Activated B cell treated with CpG ODN at 0.5 μM for 24 hours (primary cell): ENCODE measurements at regions not wholly inside any gene's neighbourhood (a gene's known extent, or its start where the extent isn't known, plus 50 kb on each side); places are given as distances from the start of the nearest gene placed in this dataset.

Source experiments
- ATAC-seq: fragments of 200-7000 bp; cut with Tn5 transposase; one replicate; pipeline ENCODE4 v1.10.0; 2021; ENCODE audit warnings: low read depth, mild to moderate bottlenecking, moderate library complexity
- CTCF ChIA-PET: fragments of 350-600 bp; sonication (Branson Sonifier 250); formaldehyde crosslinking; loops from one replicate; lab custom pipeline; 2021; ENCODE audit warnings: antibody characterized with exemption; lab: Charles Lee
- POLR2A ChIA-PET: fragments of 350-600 bp; sonication (Branson Sonifier 250); formaldehyde crosslinking; loops from one replicate; lab custom pipeline; 2021; ENCODE audit warnings: antibody characterized with exemption; lab: Charles Lee
- DNase-seq: peaks from one replicate; pipeline ENCODE4 v3.0.0; 2022
- H3K27ac Mint-ChIP-seq: one replicate; pipeline ENCODE4 v1.8.0; 2020; ENCODE audit warnings: mixed read lengths
- H3K27me3 Mint-ChIP-seq: one replicate; pipeline ENCODE4 v1.8.0; 2021; ENCODE audit warnings: mixed read lengths
- H3K36me3 Mint-ChIP-seq: one replicate; pipeline ENCODE4 v1.8.0; 2021; ENCODE audit warnings: low read depth, mixed read lengths
- H3K4me1 Mint-ChIP-seq: one replicate; pipeline ENCODE4 v1.8.0; 2021; ENCODE audit warnings: mixed read lengths
- H3K4me3 Mint-ChIP-seq: one replicate; pipeline ENCODE4 v1.8.0; 2020; ENCODE audit warnings: mild to moderate bottlenecking, mixed read lengths
- H3K9me3 Mint-ChIP-seq: one replicate; pipeline ENCODE4 v1.8.0; 2020; ENCODE audit warnings: mixed read lengths
- CTCF ChIP-seq: fragments of 200-600 bp; IDR thresholded peaks from one replicate; pipeline ENCODE4 v1.8.0; 2022; ENCODE audit warnings: antibody characterized with exemption, mild to moderate bottlenecking
- intact Hi-C: fragments of 100-400 bp; cut with micrococcal nuclease; formaldehyde crosslinking; loops from one replicate; pipeline ENCODE4 v1.15.1; 2024

- POLR2A ChIA-PET, result interaction anchor here (0.6 kb wide), 1 partner anchor 26 kb away, joined by 6 read pairs; no protein-coding TSS in a partner anchor
- peaks cover 9% of the 10 kb centered on the region for H3K9me3 Mint-ChIP-seq
- no peak overlapping the region for H3K27ac Mint-ChIP-seq
- no peaks in the 10 kb centered on the region for H3K36me3 Mint-ChIP-seq
- intact Hi-C loops, result no loop called here
- no peak for DNase-seq
- no peaks in the 10 kb centered on the region for H3K27me3 Mint-ChIP-seq
- no peak overlapping the region for H3K4me3 Mint-ChIP-seq
- CTCF ChIA-PET, result no interaction called here
- no peak for ATAC-seq
- no peak for TF ChIP-seq CTCF
- no peaks in the 10 kb centered on the region for H3K4me1 Mint-ChIP-seq
Measured at GRCh38 chr7:125256446-125256845, 326.8 kb upstream of the POT1 start.

GRCh38 chr7:125255810-125256209 lies 326.2 kb upstream of the POT1 start:
- ChIA-PET POLR2A (interaction anchor here (0.6 kb wide), 1 partner anchor 26 kb away, joined by 6 read pairs; no protein-coding TSS in a partner anchor), CTCF (no interaction called here)
- Mint-ChIP-seq H3K4me3 (no peak overlapping the region), H3K9me3 (peaks cover 8% of the 10 kb centered on the region), H3K4me1 (no peaks in the 10 kb centered on the region), H3K36me3 (no peaks in the 10 kb centered on the region), H3K27me3 (no peaks in the 10 kb centered on the region), H3K27ac (no peak overlapping the region)
- intact Hi-C loops, result no loop called here
- TF ChIP-seq CTCF, result no peak
- DNase-seq, result no peak
- no peak for ATAC-seq

GRCh38 chr7:125254566-125254965 lies 324.9 kb upstream of the POT1 start:
- Mint-ChIP-seq H3K36me3 (no peaks in the 10 kb centered on the region), H3K4me1 (no peaks in the 10 kb centered on the region), H3K27ac (no peak overlapping the region), H3K9me3 (peaks cover 5% of the 10 kb centered on the region), H3K4me3 (no peak overlapping the region), H3K27me3 (no peaks in the 10 kb centered on the region)
- intact Hi-C loops, result no loop called here
- DNase-seq, result no peak
- CTCF ChIA-PET, result interaction anchor here (0.7 kb wide), 1 partner anchor 498 kb away, joined by 3 read pairs; no protein-coding TSS in a partner anchor
- ATAC-seq, result no peak
- no peak for TF ChIP-seq CTCF
- POLR2A ChIA-PET, result no interaction called here

GRCh38 chr7:125253452-125254190 lies 324.0 kb upstream of the POT1 start:
- Mint-ChIP-seq H3K4me3 (no peak overlapping the region), H3K4me1 (no peaks in the 10 kb centered on the region), H3K9me3 (peaks cover 3% of the 10 kb centered on the region), H3K27ac (no peak overlapping the region), H3K27me3 (no peaks in the 10 kb centered on the region), H3K36me3 (no peaks in the 10 kb centered on the region)
- no peak for TF ChIP-seq CTCF
- ChIA-PET POLR2A (no interaction called here), CTCF (no interaction called here)
- intact Hi-C loops, result no loop called here
- DNase-seq (no peak), ATAC-seq (no peak)

- Mint-ChIP-seq H3K27ac (no peak overlapping the region), H3K36me3 (no peaks in the 10 kb centered on the region), H3K4me1 (no peaks in the 10 kb centered on the region), H3K27me3 (no peaks in the 10 kb centered on the region), H3K9me3 (no peaks in the 10 kb centered on the region), H3K4me3 (no peak overlapping the region)
- CTCF ChIA-PET, result no interaction called here
- DNase-seq (no peak), ATAC-seq (no peak)
- TF ChIP-seq CTCF, result no peak
- POLR2A ChIA-PET, result no interaction called here
- intact Hi-C loops, result no loop called here
Measured at GRCh38 chr7:125247514-125248098, 318.0 kb upstream of the POT1 start.
